Common myeloid progenitor, CD34-positive (primary cell): ENCODE measurements at regions not wholly inside any gene's neighbourhood (a gene's known extent, or its start where the extent isn't known, plus 50 kb on each side); places are given as distances from the start of the nearest gene placed in this dataset.

Experiments used
- CTCF ChIA-PET: fragments of 350-600 bp; sonication (Branson Sonifier 250); formaldehyde crosslinking; loops from one replicate; lab custom pipeline; 2021; ENCODE audit warnings: antibody characterized with exemption; lab: Charles Lee
- POLR2A ChIA-PET: fragments of 350-600 bp; sonication (Branson Sonifier 250); formaldehyde crosslinking; loops from one replicate; lab custom pipeline; 2021; ENCODE audit warnings: antibody characterized with exemption; lab: Charles Lee
- DNase-seq, 3 donors: peaks; one replicate each; pipeline versions ENCODE4 v3.0.0 to v3.0.0-alpha.2; 2013
- H3K27ac ChIP-seq, 2 experiments: 1 replicate in 1 of 2; 2 replicates in 1 of 2; pipeline ENCODE4 v1.7.0; 2013; ENCODE audit warnings: inconsistent platforms in 2 of 2, low read length in 2 of 2, mild to moderate bottlenecking in 2 of 2, low read depth in 1 of 2, moderate library complexity in 1 of 2; ENCODE audit not compliant: severe bottlenecking in 2 of 2, insufficient read depth in 1 of 2, poor library complexity in 1 of 2
- H3K27me3 ChIP-seq, 5 experiments: replicated peaks in 2 of 5; 1 replicate in 3 of 5; 2 replicates in 2 of 5; pipeline versions ENCODE4 v1.6.1 to v1.7.0; 2013; ENCODE audit warnings: low read length in 4 of 5, mild to moderate bottlenecking in 2 of 5, moderate library complexity in 2 of 5, inconsistent platforms in 1 of 5; ENCODE audit not compliant: insufficient read depth in 5 of 5, control insufficient read depth in 4 of 5
- H3K36me3 ChIP-seq, 4 experiments: 1 replicate in 2 of 4; 2 replicates in 2 of 4; pipeline versions ENCODE4 v1.6.1 to v1.7.0; 2013; ENCODE audit warnings: low read length in 3 of 4, control low read depth in 1 of 4, mild to moderate bottlenecking in 1 of 4; ENCODE audit not compliant: control insufficient read depth in 4 of 4, insufficient read depth in 4 of 4
- H3K4me1 ChIP-seq, 4 experiments: 1 replicate in 3 of 4; 2 replicates in 1 of 4; pipeline versions ENCODE4 v1.6.1 to v1.7.1; 2013; ENCODE audit warnings: low read length in 3 of 4, mild to moderate bottlenecking in 3 of 4, control low read depth in 1 of 4, inconsistent platforms in 1 of 4, moderate library complexity in 1 of 4; ENCODE audit not compliant: control insufficient read depth in 4 of 4, insufficient read depth in 4 of 4; ENCODE audit errors: control extremely low read depth in 1 of 4
- H3K4me3 ChIP-seq, 7 experiments: 1 replicate in 4 of 7; 2 replicates in 3 of 7; pipeline versions ENCODE4 v1.5.1 to v1.7.0; 2013; ENCODE audit warnings: mild to moderate bottlenecking in 7 of 7, low read length in 6 of 7, moderate library complexity in 6 of 7, inconsistent platforms in 2 of 7, low read depth in 2 of 7, control low read depth in 1 of 7; ENCODE audit not compliant: insufficient read depth in 4 of 7, control insufficient read depth in 1 of 7; ENCODE audit errors: extremely low read depth in 1 of 7
- H3K9me3 ChIP-seq, 5 experiments: 1 replicate in 4 of 5; 2 replicates in 1 of 5; pipeline versions ENCODE4 v1.6.1 to v1.7.1; 2013; ENCODE audit warnings: low read length in 4 of 5, mild to moderate bottlenecking in 2 of 5, inconsistent platforms in 1 of 5, low read depth in 1 of 5, moderate library complexity in 1 of 5; ENCODE audit not compliant: control insufficient read depth in 4 of 5, insufficient read depth in 2 of 5; ENCODE audit errors: control extremely low read depth in 1 of 5
- WGBS: methylation state at CpG from one replicate; pipeline ENCODE4 v1.1.5; 2013; ENCODE audit not compliant: insufficient coverage; 5-methylcytosine and 5-hydroxymethylcytosine counted together

GRCh38 chr5:24385070-24385469, 259.7 kb downstream of the CDH10 start:
- Histone ChIP-seq H3K27ac (no peak overlapping the region), H3K27me3 (no peaks in the 10 kb centered on the region), H3K9me3 (no peaks in the 10 kb centered on the region), H3K36me3 (no peaks in the 10 kb centered on the region), H3K4me1 (no peaks in the 10 kb centered on the region), H3K4me3 (no peak overlapping the region)
- ChIA-PET POLR2A (no interaction called here), CTCF (no interaction called here)
- 83% methylated on average over 1 of the region's 3 CpGs for WGBS
- DNase-seq = no peak

DNA sequence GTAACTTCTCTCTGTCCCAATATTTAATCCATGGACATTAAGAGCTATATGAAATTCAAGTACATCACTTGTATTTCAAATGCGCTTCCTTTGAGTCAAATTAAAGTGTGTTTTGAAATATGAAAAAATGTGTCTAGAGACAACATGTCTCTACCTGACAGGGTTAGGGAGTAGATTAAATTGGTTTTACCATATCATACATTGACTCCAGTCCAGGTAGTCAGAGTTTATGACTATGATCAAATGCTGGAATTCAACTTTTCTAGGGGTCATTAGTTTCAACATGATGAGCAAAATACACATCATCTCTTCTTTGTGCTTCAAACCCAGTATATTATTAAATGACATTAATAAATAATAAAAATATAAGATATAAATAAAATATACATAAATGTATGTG, 259.2 kb downstream of the CDH10 start:
- no peak for DNase-seq
- Histone ChIP-seq H3K36me3 (no peaks in the 10 kb centered on the region), H3K9me3 (no peaks in the 10 kb centered on the region), H3K27ac (no peak overlapping the region), H3K27me3 (no peaks in the 10 kb centered on the region), H3K4me3 (no peak overlapping the region), H3K4me1 (no peaks in the 10 kb centered on the region)
- WGBS = 100% methylated on average over 1 of the region's 1 CpG
- CTCF ChIA-PET = no interaction called here
- POLR2A ChIA-PET = no interaction called here

DNA sequence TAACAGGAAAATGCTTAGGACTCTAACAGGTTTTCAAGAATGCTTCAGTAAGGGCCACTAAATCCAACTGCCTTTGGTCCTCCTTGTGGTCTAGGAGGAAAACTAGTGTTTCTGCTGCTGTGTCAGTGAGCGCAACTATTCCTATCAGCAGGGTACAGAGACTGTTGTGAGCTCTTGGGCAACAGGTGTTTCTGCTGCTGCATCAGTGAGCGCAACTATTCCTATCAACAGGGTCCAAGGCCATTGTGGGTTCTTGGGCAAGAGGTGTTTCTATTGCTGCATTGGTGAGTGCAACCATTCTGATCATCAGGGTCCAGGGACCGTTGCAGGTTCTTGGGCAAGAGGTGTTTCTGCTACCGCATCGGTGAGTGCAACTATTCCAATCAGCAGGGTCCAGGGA, 256.3 kb downstream of the CDH10 start:
- Histone ChIP-seq H3K9me3 (no peaks in the 10 kb centered on the region), H3K36me3 (no peaks in the 10 kb centered on the region), H3K4me1 (no peaks in the 10 kb centered on the region), H3K4me3 (no peak overlapping the region), H3K27me3 (no peaks in the 10 kb centered on the region), H3K27ac (no peak overlapping the region)
- ChIA-PET CTCF (no interaction called here), POLR2A (no interaction called here)
- DNase-seq = no peak
- WGBS = 76% methylated on average over 5 of the region's 5 CpGs

DNA sequence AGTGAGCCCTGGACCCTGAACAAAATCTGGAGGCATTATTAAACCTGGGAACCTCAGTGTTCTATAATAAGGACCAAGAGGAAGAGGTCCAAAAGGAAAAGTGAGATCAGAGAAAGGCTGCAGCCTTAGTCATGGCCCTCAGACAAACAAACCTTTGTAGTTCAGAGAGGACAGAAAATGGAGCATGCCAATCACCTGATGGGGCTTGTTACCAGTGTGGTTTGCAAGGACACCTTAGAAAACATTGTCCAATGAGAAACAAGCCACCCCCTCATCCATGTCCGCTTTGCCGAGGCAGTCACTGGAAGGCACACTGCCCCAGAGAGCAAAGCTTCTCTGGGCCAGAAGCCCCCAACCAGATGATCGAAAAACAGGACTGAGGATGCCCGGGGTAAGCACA, 254.8 kb downstream of the CDH10 start:
- Histone ChIP-seq H3K27ac (no peak overlapping the region), H3K4me1 (no peaks in the 10 kb centered on the region), H3K36me3 (no peaks in the 10 kb centered on the region), H3K4me3 (no peak overlapping the region), H3K27me3 (no peaks in the 10 kb centered on the region), H3K9me3 (no peaks in the 10 kb centered on the region)
- POLR2A ChIA-PET = no interaction called here
- 100% methylated on average over 1 of the region's 4 CpGs for WGBS
- CTCF ChIA-PET = no interaction called here
- DNase-seq = no peak

DNA sequence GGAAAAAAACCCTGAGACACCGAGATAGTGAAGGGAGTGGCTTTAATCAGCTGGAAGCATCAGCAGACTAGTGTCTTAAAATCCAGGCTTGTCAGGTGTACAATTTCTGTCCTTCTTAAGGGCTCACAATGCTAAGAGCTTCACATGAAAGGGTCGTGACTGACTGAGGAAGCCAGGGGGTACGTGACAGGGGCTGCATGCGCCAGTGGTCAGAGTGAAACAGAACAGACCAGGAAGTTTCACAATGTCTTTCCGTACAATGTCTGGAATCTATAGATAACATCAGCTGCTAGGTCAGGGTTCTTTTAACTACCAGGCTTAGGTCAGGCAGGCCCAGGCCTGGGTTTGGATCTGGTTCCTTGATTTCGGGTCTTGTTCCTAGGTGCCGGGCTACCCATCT, 253.0 kb downstream of the CDH10 start:
- 67% methylated on average over 5 of the region's 7 CpGs for WGBS
- H3K27ac ChIP-seq = no peak overlapping the region
- ChIA-PET POLR2A (no interaction called here), CTCF (no interaction called here)
- H3K36me3 ChIP-seq = no peaks in the 10 kb centered on the region
- H3K27me3 ChIP-seq = no peaks in the 10 kb centered on the region
- DNase-seq = no peak
- H3K4me3 ChIP-seq = no peak overlapping the region
- no peaks in the 10 kb centered on the region for H3K4me1 ChIP-seq
- no peaks in the 10 kb centered on the region for H3K9me3 ChIP-seq

DNA sequence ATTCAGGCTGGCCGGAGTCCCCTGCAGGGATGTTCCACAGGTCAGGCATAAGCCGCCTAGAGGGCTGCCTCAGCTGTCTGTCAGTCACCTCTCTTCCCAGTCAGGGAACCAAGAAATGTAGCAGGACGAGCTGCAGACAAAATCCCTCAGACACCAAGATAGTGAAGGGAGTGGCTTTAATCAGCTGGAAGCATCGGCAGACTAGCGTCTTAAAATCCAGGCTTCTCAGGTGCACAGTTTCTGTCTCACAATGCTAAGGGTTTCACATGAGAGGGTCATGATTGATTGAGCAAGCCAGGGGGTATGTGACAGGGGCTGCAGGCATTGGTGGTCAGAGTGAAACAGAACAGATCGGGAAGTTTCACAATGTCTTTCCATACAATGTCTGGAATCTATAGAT, 247.2 kb downstream of the CDH10 start:
- CTCF ChIA-PET = no interaction called here

DNA sequence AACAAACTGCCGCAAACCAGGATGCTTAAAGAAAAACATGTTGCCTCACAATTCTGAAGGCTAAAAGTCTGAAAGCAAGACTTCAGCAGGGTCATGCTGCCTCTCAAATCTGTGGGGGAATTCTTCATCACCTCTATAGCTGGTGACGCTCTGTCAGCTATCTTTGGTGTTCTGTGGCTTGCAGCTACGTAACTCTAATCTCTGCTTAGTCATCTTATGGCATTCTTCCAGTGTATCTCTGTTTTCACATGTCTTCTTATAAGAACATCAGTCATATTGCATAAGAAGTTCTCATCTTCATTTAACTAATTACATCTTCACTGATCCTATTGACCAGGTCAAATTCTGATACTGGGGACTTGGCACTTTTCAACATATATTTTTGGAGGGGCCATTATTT, 243.0 kb downstream of the CDH10 start:
- peaks cover 0 to 5% (median 0%) of the 10 kb centered on the region in 5 experiments for H3K9me3 ChIP-seq
- no peaks in the 10 kb centered on the region for H3K27me3 ChIP-seq
- H3K4me1 ChIP-seq = no peaks in the 10 kb centered on the region
- H3K4me3 ChIP-seq = no peak overlapping the region
- H3K36me3 ChIP-seq = no peaks in the 10 kb centered on the region
- ChIA-PET POLR2A (no interaction called here), CTCF (no interaction called here)
- DNase-seq = no peak
- H3K27ac ChIP-seq = no peak overlapping the region
- 50% methylated on average over 2 of the region's 3 CpGs for WGBS

More for the DNA sequence above, 247.2 kb downstream of the CDH10 start:
- Histone ChIP-seq H3K36me3 (no peaks in the 10 kb centered on the region), H3K4me3 (no peak overlapping the region), H3K4me1 (no peaks in the 10 kb centered on the region), H3K27me3 (no peaks in the 10 kb centered on the region), H3K9me3 (peaks cover 0 to 5% (median 0%) of the 10 kb centered on the region in 5 experiments), H3K27ac (no peak overlapping the region)
- POLR2A ChIA-PET = no interaction called here
- no peak for DNase-seq
- 96% methylated on average over 5 of the region's 6 CpGs for WGBS
